NCI-H2107 treated with DMSO at 0.1 percent for 48 hours (cell line): ENCODE measurements at regions not wholly inside any gene's neighbourhood (a gene's known extent, or its start where the extent isn't known, plus 50 kb on each side); places are given as distances from the start of the nearest gene placed in this dataset.
A peak's percentile ranks its signal among the peaks of the same experiment; 100 is the strongest.

Source experiments
- DNase-seq: peaks from one replicate; lab custom pipeline; 2025; ENCODE audit not compliant: unreplicated experiment; lab: John Stamatoyannopoulos, UW

GRCh38 chrX:147693511-147693910 is 218.2 kb upstream of the FMR1 start:
- DNase-seq, result no peak

GRCh38 chrX:147699061-147699460 is 212.7 kb upstream of the FMR1 start:
- no peak for DNase-seq

GRCh38 chrX:147710301-147710700 is 201.4 kb upstream of the FMR1 start:
- no peak for DNase-seq

GRCh38 chrX:147733369-147733768 is 178.3 kb upstream of the FMR1 start:
- DNase-seq, result no peak

GRCh38 chrX:147735364-147735763 is 176.4 kb upstream of the FMR1 start:
- no peak for DNase-seq

DNA sequence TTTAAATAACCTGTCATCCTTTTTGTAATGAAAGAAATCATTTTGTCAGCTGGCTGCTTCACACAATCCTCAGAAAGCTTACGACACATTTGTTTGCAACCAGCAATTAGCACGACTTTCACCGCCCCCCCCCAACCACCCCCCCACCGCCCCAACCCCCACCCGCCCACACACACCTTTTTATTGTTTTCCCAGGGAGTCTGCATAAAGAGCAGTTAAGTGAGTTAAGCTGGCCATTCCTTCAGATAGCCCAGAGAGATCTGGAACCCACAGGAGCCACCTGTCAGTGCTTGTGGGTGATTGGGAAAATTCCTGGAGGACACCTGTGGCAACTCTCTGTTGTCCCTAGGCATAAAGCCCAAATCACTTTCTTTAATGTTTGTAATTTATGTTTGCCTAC is 175.7 kb upstream of the FMR1 start:
- no peak for DNase-seq

DNA sequence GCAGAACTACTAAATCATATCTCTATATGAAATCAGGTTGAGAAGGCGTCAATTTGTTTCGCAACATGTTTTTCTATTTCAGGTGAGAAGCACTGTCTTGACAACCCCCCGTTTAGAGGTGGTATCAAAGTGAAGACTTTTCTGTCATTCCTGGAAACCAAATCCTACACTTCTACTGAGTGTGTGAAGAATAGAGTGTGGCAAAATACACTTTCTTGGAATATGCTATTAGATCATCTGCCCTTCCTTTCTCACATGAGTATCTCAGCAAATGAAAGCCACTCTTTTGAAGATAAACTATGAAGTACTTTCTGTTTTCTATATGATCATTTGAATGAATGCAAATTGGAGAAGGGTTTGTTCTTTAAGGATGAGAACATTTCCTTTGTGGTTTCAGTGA is 174.0 kb upstream of the FMR1 start:
- DNase-seq, result no peak

- no peak for DNase-seq
These were observed 173.5 kb upstream of the FMR1 start for GRCh38 chrX:147738265-147738664.

GRCh38 chrX:147739196-147739595 is 172.5 kb upstream of the FMR1 start:
- no peak for DNase-seq

- DNase-seq, result no peak
These were observed 169.9 kb upstream of the FMR1 start for GRCh38 chrX:147741776-147742175.

- DNase-seq, result no peak
These were observed 162.4 kb upstream of the FMR1 start for GRCh38 chrX:147749308-147749707.

- no peak for DNase-seq
These were observed 154.0 kb upstream of the FMR1 start for GRCh38 chrX:147757750-147758149.

DNA sequence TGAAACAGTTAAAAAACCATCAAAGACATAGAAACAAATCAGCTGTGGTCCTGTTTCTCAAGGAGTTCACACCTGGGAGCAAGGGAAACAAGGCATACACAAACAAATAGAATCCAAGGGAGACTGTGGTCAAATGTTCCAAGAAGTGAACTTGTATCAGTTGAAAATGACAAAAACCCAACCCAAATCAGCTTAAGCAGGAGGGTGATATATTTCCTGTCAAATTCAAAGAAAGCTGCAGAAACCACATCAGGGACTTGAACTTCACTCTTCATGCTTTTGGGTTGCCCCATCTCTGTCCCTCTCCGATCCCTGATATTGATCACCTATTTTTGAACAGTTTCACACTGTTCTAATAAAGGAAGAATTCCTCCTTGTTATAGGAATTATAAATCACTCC is 148.6 kb upstream of the FMR1 start:
- DNase-seq, result no peak

DNA sequence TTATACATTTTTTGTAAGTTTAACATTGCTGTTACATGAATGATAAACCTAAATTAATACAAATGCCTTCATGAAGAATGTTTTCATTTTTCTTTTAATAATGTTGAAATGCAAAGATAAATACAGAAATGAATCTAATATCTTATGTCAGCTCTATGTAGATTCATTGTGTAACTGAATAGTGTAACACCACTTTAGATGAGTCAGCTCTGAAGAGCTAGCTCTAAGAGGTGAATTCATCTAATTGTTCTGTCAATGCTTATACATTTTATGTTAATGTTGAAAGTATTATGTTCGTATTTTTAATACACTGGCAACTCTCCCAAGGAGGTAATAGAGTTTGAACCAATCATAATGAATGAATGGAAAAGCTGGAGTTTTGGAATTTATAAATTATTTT is 146.9 kb upstream of the FMR1 start:
- no peak for DNase-seq

GRCh38 chrX:147770858-147771257 is 140.9 kb upstream of the FMR1 start:
- DNase-seq, result no peak

- no peak for DNase-seq
These were observed 134.7 kb upstream of the FMR1 start for GRCh38 chrX:147776988-147777387.

DNA sequence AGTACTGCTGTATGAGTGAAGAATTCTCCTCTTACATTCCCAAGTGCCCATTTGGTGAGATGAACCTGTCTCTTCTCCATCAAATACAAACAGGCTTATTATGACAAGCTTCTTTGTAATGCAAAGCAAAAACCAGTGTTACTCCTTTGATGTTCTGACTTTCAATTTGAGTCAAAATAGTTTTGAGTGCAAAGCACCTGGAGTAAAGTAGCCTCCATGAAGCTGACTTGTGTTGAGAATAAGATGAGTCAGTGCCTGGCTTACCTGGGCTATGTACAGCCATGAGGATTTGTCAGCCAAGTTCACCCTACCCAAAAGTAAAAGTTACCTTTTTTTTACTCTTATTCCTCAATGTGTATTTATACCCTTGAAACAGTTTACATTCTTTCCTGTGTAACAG is 132.5 kb upstream of the FMR1 start:
- DNase-seq, result no peak

- no peak for DNase-seq
These were observed 129.9 kb upstream of the FMR1 start for GRCh38 chrX:147781844-147782243.

DNA sequence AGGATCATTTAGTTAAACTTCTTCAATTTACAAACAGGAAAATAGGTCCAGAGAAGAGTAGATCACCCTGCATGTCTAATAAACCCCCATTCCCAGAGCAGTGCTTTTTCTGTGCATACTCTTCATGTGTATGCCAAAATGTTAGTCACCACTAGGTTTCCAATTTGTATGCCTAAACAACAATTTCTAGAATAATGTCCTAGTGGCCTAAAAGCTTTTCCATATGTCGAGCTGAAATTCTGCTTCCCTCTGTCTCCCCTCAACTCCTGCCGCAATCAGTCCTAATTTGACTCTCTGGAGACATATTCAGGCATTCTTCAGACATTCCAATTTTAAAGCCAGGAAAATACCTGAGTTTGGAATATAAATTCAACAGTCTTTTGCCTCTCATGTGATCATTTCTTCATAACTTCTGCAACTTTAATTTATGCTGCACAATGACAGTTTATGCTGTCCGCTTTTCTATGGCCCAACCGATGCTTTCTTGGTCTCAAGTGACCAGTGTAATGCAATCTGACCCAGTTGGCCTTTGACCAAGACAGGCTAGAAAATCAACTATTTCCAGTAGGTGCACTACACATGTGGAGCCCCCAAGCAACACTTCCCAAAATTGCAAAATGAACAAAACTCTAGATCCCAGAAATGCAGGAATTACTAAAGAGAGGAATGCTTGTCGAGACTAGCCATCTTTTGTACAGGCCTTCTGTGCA is 122.9 kb upstream of the FMR1 start:
- no peak for DNase-seq

GRCh38 chrX:147800663-147801062 is 111.1 kb upstream of the FMR1 start:
- DNase-seq, result no peak

DNA sequence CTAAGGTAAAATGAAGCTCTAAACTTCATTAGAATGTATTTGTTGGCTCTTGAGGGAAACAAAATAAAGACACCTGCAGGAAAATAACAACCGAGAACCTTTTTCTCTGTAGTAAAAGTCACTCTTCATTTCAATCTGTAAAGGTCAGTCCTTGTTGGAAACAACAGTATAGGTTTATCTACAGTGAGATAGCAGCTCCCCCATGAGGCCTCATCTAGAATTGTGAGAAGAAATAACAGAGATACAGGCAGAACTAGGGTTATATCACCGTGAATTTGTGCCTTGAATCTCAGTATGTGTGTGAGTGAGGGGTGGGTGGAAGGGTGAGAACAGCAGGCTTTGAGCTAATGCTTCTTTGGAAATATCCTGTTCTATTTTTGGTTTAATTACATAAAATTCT is 107.8 kb upstream of the FMR1 start:
- peak; percentile 31 for DNase-seq

DNA sequence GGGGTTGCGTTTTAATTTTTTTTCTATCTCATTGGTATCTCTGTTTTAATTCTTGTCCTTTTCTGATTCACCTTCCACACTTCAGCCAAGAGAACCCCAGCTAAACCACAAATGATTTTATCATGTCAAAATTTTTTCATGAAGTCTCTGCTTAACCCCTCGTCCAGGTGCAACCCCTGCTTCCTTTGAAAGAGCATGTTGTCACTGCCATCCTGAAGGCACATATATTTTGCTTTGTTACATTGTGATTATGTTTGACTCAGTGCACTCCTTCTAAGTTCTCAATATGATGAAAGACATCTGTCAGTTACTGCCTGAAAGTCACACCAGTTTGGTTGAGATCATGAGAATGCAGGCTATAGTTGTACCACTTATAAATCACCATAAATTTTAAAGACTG is 99.9 kb upstream of the FMR1 start:
- DNase-seq, result no peak

- DNase-seq, result no peak
These were observed 84.6 kb upstream of the FMR1 start for GRCh38 chrX:147827070-147827469.
